Karpas-422 (cell line): ENCODE measurements at regions not wholly inside any gene's neighbourhood (a gene's known extent, or its start where the extent isn't known, plus 50 kb on each side); places are given as distances from the start of the nearest gene placed in this dataset.

Experiments used
- DNase-seq: peaks from one replicate; pipeline ENCODE4 v3.0.0-alpha.2; 2015
- H2AFZ ChIP-seq: fragments of 200-600 bp; sonication (generic); 2 replicates; pipeline ENCODE4 v1.6.1; 2014; ENCODE audit warnings: antibody characterized with exemption, low read length, mixed read lengths
- H3K27ac ChIP-seq: fragments of 200-600 bp; sonication (generic); 2 replicates; pipeline ENCODE4 v1.5.1; 2014; ENCODE audit warnings: mild to moderate bottlenecking, low read length, moderate library complexity
- H3K27me3 ChIP-seq: fragments of 200-600 bp; sonication (generic); 2 replicates; pipeline ENCODE4 v1.6.1; 2014; ENCODE audit warnings: low read length, mixed read lengths
- H3K36me3 ChIP-seq: fragments of 200-600 bp; sonication (generic); 2 replicates; pipeline ENCODE4 v1.6.1; 2014; ENCODE audit warnings: low read length, mixed read lengths; ENCODE audit not compliant: insufficient read depth
- H3K4me1 ChIP-seq: fragments of 200-600 bp; sonication (generic); 2 replicates; pipeline ENCODE4 v1.6.1; 2014; ENCODE audit warnings: mild to moderate bottlenecking, low read length, mixed read lengths
- H3K4me2 ChIP-seq: fragments of 200-600 bp; sonication (generic); 2 replicates; pipeline ENCODE4 v1.6.1; 2014; ENCODE audit warnings: low read length, low read depth, mild to moderate bottlenecking; ENCODE audit not compliant: poor library complexity, severe bottlenecking
- H3K4me3 ChIP-seq: fragments of 200-600 bp; sonication (generic); 2 replicates; pipeline ENCODE4 v1.5.1; 2014; ENCODE audit warnings: mild to moderate bottlenecking, antibody characterized with exemption, low read length, mixed read lengths
- H3K79me2 ChIP-seq: fragments of 200-600 bp; sonication (generic); 2 replicates; pipeline ENCODE4 v1.6.1; 2014; ENCODE audit warnings: mild to moderate bottlenecking, low read length, mixed read lengths
- H3K9ac ChIP-seq: fragments of 200-600 bp; sonication (generic); 2 replicates; pipeline ENCODE4 v1.6.0; 2014; ENCODE audit warnings: low read length
- H3K9me2 ChIP-seq: fragments of 200-600 bp; sonication (generic), shearing (Covaris generic); replicated peaks from 2 replicates; pipeline ENCODE4 v1.6.0; 2014; ENCODE audit warnings: mild to moderate bottlenecking, low read length, moderate library complexity; ENCODE audit not compliant: insufficient read depth
- H3K9me3 ChIP-seq: fragments of 300-700, 200-600 bp; sonication (generic); 2 replicates; pipeline ENCODE4 v1.6.1; 2014; ENCODE audit warnings: low read length, mixed read lengths
- H4K20me1 ChIP-seq: fragments of 200-600 bp; sonication (generic); 2 replicates; pipeline ENCODE4 v1.6.1; 2014; ENCODE audit warnings: mild to moderate bottlenecking, antibody characterized with exemption, low read length, low read depth; ENCODE audit not compliant: insufficient read depth

DNA sequence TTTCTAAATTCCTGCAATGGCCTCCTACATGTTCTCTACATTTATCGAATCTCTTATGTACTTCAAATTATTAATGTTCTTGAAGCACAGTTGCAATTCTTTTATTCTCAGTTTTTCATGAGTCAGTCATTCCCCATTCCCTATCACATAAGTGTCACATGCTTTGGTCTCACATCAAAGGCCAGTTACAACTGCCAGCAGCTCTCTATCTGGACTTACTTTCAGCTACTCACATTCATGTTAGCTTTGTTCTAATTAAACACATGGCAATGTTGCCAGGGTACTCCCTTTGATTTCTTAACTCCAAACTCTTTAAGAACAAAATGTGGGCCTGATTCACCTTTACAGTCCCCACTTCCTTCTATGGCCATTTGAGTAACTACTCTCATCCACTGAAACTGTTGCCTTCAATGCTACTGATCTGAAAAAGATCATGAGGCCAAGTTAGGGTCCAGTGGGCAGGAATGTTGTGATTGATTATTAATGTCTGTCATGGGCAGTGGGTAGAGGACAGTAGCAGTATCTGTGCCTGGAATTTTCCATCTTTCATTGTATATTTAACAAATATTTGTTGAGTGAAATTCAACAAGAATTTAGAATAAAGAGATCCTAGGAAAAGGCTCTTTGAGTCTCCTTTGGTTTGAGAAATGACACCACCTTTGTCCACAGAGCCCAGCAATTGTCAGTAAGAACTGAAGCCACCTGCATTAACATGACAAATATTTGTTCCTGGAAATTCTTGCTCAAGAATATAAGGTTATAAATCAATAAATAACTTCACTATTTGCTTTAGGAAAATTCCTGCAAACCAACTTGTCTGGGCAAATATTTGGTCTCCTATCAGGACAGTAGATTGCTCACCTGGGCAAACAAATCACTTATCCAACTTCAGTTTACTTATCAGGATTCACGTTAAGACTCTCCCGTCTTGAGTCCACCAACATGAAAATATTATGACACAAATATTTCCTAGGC lies 153.6 kb upstream of the SAMSN1 start:
- Histone ChIP-seq H3K9me3 (peaks cover 9% of the 10 kb centered on the region; the same call in 1 of the 2 replicates), H3K79me2 (no peaks in the 10 kb centered on the region), H3K27me3 (no peaks in the 10 kb centered on the region), H2AFZ (no peak overlapping the region), H3K9me2 (no peaks in the 10 kb centered on the region), H3K27ac (no peak overlapping the region), H3K4me3 (no peak overlapping the region), H3K36me3 (no peaks in the 10 kb centered on the region), H4K20me1 (no peaks in the 10 kb centered on the region), H3K9ac (no peak overlapping the region), H3K4me2 (no peak overlapping the region), H3K4me1 (no peaks in the 10 kb centered on the region)
- no peak for DNase-seq

- Histone ChIP-seq H3K9me2 (no peaks in the 10 kb centered on the region), H3K9ac (no peak overlapping the region), H3K4me3 (no peak overlapping the region), H3K36me3 (no peaks in the 10 kb centered on the region), H3K4me1 (no peaks in the 10 kb centered on the region), H3K27ac (no peak overlapping the region), H3K79me2 (no peaks in the 10 kb centered on the region), H2AFZ (no peak overlapping the region), H4K20me1 (no peaks in the 10 kb centered on the region), H3K9me3 (peaks cover 9% of the 10 kb centered on the region; the same call in 1 of the 2 replicates), H3K27me3 (no peaks in the 10 kb centered on the region), H3K4me2 (no peak overlapping the region)
- DNase-seq: no peak
Observed at GRCh38 chr21:14697769-14698168, 151.7 kb upstream of the SAMSN1 start.

DNA sequence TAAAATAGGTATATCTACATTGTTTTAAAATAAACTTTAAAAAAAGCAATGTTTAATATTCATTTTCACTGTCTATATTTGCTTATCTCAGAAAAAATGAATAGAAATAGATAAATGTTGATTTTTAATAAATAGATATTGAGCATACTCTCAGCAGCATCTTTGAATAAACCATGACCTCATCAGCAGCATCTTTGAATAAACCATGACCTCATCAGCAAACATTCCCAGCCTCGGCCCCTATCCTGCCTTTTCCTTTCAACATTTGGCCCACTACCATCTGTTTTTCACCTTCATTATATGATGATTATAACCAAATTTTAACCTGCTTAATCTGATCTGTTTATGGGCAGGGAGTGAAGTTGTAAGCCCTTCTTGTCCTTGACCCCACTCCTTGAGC lies 148.7 kb upstream of the SAMSN1 start:
- Histone ChIP-seq H3K4me3 (no peak overlapping the region), H3K4me2 (no peak overlapping the region), H3K9ac (no peak overlapping the region), H3K27me3 (no peaks in the 10 kb centered on the region), H3K79me2 (no peaks in the 10 kb centered on the region), H4K20me1 (no peaks in the 10 kb centered on the region), H3K27ac (no peak overlapping the region), H3K9me3 (peaks cover 6% of the 10 kb centered on the region; the same call in 1 of the 2 replicates), H3K36me3 (no peaks in the 10 kb centered on the region), H3K9me2 (no peaks in the 10 kb centered on the region), H3K4me1 (no peaks in the 10 kb centered on the region), H2AFZ (no peak overlapping the region)
- DNase-seq: no peak

DNA sequence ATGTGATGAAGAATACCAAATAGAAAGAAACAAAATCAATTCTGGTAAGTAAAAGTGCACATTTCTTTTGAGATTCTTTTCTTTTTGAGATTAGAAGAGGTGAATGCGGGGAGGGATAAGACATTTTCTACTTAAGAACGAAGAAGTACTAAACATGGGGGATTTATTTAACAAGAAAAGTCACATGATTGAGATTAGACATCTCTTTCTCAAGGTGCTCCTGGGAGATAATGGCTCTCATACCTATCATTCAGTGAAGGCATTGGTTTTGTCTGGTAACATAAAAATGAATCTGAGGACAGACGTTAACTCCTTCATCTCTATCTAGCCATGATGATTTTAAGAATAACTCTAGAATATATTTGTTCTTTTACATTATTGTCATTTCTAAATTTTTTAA lies 147.9 kb upstream of the SAMSN1 start:
- DNase-seq: no peak
- Histone ChIP-seq H3K4me2 (no peak overlapping the region), H3K36me3 (no peaks in the 10 kb centered on the region), H3K4me3 (no peak overlapping the region), H4K20me1 (no peaks in the 10 kb centered on the region), H3K27me3 (no peaks in the 10 kb centered on the region), H3K9ac (no peak overlapping the region), H3K27ac (no peak overlapping the region), H3K79me2 (no peaks in the 10 kb centered on the region), H3K9me2 (no peaks in the 10 kb centered on the region), H3K4me1 (no peaks in the 10 kb centered on the region), H3K9me3 (peaks cover 6% of the 10 kb centered on the region; the same call in 1 of the 2 replicates), H2AFZ (no peak overlapping the region)

GRCh38 chr21:14691914-14692313 lies 145.8 kb upstream of the SAMSN1 start:
- H3K4me3 ChIP-seq: no peak overlapping the region
- H3K36me3 ChIP-seq: no peaks in the 10 kb centered on the region
- no peak overlapping the region for H3K9ac ChIP-seq
- no peaks in the 10 kb centered on the region for H3K79me2 ChIP-seq
- H3K9me2 ChIP-seq: no peaks in the 10 kb centered on the region
- no peaks in the 10 kb centered on the region for H3K27me3 ChIP-seq
- no peak overlapping the region for H3K4me2 ChIP-seq
- no peak overlapping the region for H3K27ac ChIP-seq
- H3K9me3 ChIP-seq: 0 out of 2 replicates have a peak, but pooled peaks cover 6% of the 10 kb centered on the region
- no peak overlapping the region for H2AFZ ChIP-seq
- no peak for DNase-seq
- H3K4me1 ChIP-seq: no peaks in the 10 kb centered on the region
- no peaks in the 10 kb centered on the region for H4K20me1 ChIP-seq

DNA sequence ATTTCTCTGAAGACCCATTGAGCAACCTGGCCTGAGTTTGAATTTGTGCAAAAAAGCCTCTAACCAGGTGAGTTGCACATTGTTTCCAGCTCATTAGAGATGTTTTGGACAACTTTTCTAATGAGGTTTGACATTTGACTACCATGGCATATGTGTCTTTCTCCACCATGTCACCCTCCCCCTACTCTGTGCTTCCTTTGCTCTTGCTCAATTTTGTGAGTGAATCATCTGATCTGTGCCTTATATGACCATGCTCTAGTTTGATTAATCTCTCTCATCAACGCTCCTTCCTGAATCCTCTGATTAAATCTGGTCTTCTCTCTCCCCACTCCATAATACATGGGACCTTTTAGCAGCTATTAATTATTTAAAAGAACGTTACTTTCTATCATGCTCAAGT lies 144.8 kb upstream of the SAMSN1 start:
- H3K79me2 ChIP-seq: no peaks in the 10 kb centered on the region
- H2AFZ ChIP-seq: no peak overlapping the region
- no peak overlapping the region for H3K4me3 ChIP-seq

GRCh38 chr21:14688936-14689335 lies 142.8 kb upstream of the SAMSN1 start:
- no peaks in the 10 kb centered on the region for H4K20me1 ChIP-seq
- H3K27me3 ChIP-seq: no peaks in the 10 kb centered on the region
- no peaks in the 10 kb centered on the region for H3K4me1 ChIP-seq
- no peaks in the 10 kb centered on the region for H3K9me2 ChIP-seq
- DNase-seq: no peak
- no peak overlapping the region for H3K4me3 ChIP-seq
- H3K36me3 ChIP-seq: no peaks in the 10 kb centered on the region
- H2AFZ ChIP-seq: no peak overlapping the region
- H3K79me2 ChIP-seq: no peaks in the 10 kb centered on the region
- H3K9me3 ChIP-seq: 0 out of 2 replicates have a peak, but pooled peaks cover 3% of the 10 kb centered on the region
- no peak overlapping the region for H3K27ac ChIP-seq
- H3K4me2 ChIP-seq: no peak overlapping the region
- H3K9ac ChIP-seq: no peak overlapping the region

More for the DNA sequence above, 144.8 kb upstream of the SAMSN1 start:
- H3K9me3 ChIP-seq: 0 out of 2 replicates have a peak, but pooled peaks cover 6% of the 10 kb centered on the region
- DNase-seq: no peak
- no peaks in the 10 kb centered on the region for H4K20me1 ChIP-seq
- no peaks in the 10 kb centered on the region for H3K27me3 ChIP-seq
- no peaks in the 10 kb centered on the region for H3K4me1 ChIP-seq
- no peak overlapping the region for H3K4me2 ChIP-seq
- H3K36me3 ChIP-seq: no peaks in the 10 kb centered on the region
- no peaks in the 10 kb centered on the region for H3K9me2 ChIP-seq
- no peak overlapping the region for H3K27ac ChIP-seq
- no peak overlapping the region for H3K9ac ChIP-seq

GRCh38 chr21:14688412-14688811 lies 142.3 kb upstream of the SAMSN1 start:
- no peaks in the 10 kb centered on the region for H3K36me3 ChIP-seq
- H3K4me1 ChIP-seq: no peaks in the 10 kb centered on the region
- no peak overlapping the region for H3K9ac ChIP-seq
- 0 out of 2 replicates have a peak, but pooled peaks cover 3% of the 10 kb centered on the region for H3K9me3 ChIP-seq
- H4K20me1 ChIP-seq: no peaks in the 10 kb centered on the region
- DNase-seq: no peak
- no peak overlapping the region for H3K27ac ChIP-seq
- H3K27me3 ChIP-seq: no peaks in the 10 kb centered on the region
- no peak overlapping the region for H3K4me3 ChIP-seq
- no peak overlapping the region for H2AFZ ChIP-seq
- H3K4me2 ChIP-seq: no peak overlapping the region
- H3K9me2 ChIP-seq: no peaks in the 10 kb centered on the region
- no peaks in the 10 kb centered on the region for H3K79me2 ChIP-seq
